ENCODE measurements at regions not wholly inside any gene's neighbourhood (a gene's known extent, or its start where the extent isn't known, plus 50 kb on each side); places are given as distances from the start of the nearest gene placed in this dataset.

DNA sequence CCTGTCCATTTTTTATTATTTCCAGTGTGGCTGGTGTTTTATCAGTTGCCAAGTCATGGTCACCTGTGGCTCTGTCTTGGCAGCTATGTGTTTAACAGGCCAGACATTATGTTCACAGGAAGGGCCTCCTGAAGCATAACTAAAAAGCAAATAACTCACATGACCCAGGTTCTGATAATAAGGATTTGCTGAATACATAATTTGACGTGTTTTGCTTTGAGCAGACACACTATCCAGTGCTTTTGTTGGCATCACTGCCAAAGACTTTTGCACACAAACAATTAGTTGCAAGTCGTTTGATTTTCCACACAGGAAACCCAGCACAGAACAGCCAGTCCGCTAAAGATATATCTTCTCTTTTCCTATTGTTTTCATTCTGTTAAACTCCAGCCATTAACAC lies 173.6 kb downstream of the ARL4A start:
- POLR2A ChIA-PET (ENCODE audit: low non-redundant PET), result no interaction called here
- TF ChIP-seq, protein P1, sequence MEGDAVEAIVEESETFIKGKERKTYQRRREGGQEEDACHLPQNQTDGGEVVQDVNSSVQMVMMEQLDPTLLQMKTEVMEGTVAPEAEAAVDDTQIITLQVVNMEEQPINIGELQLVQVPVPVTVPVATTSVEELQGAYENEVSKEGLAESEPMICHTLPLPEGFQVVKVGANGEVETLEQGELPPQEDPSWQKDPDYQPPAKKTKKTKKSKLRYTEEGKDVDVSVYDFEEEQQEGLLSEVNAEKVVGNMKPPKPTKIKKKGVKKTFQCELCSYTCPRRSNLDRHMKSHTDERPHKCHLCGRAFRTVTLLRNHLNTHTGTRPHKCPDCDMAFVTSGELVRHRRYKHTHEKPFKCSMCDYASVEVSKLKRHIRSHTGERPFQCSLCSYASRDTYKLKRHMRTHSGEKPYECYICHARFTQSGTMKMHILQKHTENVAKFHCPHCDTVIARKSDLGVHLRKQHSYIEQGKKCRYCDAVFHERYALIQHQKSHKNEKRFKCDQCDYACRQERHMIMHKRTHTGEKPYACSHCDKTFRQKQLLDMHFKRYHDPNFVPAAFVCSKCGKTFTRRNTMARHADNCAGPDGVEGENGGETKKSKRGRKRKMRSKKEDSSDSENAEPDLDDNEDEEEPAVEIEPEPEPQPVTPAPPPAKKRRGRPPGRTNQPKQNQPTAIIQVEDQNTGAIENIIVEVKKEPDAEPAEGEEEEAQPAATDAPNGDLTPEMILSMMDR (conservative IDR thresholded peaks at IDR 0.05; ENCODE audit: low read depth), result no peak
- H3K27ac ChIP-seq, result no peak overlapping the region
- CTCF ChIA-PET, result no interaction called here
- DNase-seq (ENCODE audit: low spot score), result no peak

DNA sequence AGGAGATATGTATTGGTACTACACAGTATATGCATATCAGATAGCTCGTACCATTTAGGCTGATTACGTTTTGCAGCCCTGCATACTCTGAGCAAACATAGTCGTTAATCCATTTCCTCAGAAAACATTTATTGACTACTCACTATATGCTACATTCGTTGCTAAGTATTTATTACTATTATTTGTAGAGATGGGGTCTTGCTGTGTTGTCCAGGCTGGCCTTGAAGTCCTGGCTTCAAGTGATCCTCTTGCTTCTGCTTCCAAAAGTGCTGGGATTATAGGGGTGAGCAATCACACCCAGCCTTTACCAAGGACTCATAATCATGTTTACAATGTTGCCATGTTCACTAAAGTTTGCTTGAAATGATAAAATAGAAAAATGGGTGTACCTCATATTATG lies 174.7 kb downstream of the ARL4A start:
- ChIA-PET CTCF (no interaction called here), POLR2A (ENCODE audit: low non-redundant PET) (no interaction called here)
- no peak for DNase-seq (ENCODE audit: low spot score)
- no peak overlapping the region for H3K27ac ChIP-seq
- TF ChIP-seq, protein P1 (conservative IDR thresholded peaks at IDR 0.05; ENCODE audit: low read depth), result no peak

DNA sequence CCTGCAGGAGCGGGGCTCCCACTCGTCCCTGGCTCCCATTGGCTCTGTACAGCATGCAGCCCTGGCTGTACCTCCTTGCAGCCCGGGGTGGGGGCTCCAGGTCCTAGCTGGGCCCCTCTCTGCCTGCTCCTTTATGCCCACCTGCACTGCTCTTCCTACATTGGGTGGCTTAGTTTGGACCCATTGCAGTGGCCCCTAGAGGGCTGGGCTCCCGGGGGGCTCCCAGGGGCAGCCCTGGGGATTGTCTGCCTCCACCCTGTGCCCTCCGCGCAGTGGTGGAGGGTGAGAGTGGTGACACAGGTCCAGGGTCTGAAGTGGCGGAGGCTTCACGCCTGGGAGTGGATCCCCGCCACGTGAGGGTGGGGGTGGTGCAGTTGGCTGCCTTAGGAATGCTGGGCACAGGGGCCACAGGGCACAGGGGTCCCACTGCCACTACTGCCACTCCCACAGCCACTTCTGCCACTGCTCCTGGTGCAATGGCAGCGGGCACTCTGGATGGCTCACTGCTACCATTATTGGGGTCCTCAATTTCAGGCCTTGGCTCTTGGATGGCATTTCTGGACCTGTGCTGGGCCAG lies 177.1 kb downstream of the ARL4A start:
- POLR2A ChIA-PET (ENCODE audit: low non-redundant PET), result no interaction called here
- no peak for DNase-seq (ENCODE audit: low spot score)
- TF ChIP-seq, protein P1 (conservative IDR thresholded peaks at IDR 0.05; ENCODE audit: low read depth), result no peak
- CTCF ChIA-PET, result no interaction called here
- peak overlapping the region; percentile 73 for H3K27ac ChIP-seq

DNA sequence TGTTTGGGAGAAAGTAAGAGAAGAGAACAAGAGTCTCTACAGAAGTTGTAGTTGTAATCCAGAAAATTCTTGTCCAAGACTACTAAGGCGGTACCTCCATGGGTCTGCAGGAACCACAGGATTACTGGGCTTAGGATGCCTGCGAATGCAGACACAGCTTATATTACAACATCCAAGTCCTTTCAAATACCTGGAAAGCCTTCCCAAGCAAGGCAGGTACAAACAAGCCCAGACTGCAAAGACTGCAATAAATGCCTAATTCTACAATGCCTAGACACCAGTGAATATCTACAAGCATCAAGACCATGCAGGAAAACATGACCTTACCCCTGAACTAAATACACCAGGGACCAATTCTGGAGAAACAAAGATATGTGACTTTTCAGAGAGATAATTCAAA lies 178.2 kb downstream of the ARL4A start:
- CTCF ChIA-PET, result interaction anchor here (0.7 kb wide), 1 partner anchor 87 kb away, joined by 4 read pairs; no protein-coding TSS in a partner anchor
- TF ChIP-seq, protein P1 (conservative IDR thresholded peaks at IDR 0.05; ENCODE audit: low read depth), result no peak
- peak; percentile 31 for DNase-seq (ENCODE audit: low spot score)
- POLR2A ChIA-PET (ENCODE audit: low non-redundant PET), result no interaction called here
- peak overlapping the region; percentile 73 for H3K27ac ChIP-seq

DNA sequence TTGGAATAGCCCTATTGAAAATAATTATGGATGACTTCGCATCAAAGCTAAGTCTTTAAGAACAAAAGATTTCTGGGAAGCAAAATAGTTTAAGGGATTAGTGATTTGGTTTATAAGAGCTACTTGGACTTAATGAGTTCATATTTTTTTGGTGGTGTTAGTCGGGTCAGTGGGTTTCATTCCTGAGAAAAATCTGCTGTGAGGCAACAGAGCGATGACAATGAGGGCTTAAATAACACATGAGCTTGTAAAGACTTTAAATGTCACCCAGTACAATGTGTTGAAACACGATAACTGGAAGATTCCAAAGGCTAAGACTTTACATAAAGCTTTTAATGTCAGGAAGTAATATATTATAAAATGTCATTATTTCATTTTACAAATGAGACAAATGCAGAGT lies 178.8 kb downstream of the ARL4A start:
- ChIA-PET CTCF (interaction anchor here (0.7 to 1.2 kb wide), 2 partner anchors 180 to 182 kb away, joined by 3 to 4 read pairs; no protein-coding TSS in a partner anchor), POLR2A (ENCODE audit: low non-redundant PET) (no interaction called here)
- H3K27ac ChIP-seq, result no peak overlapping the region
- no peak for DNase-seq (ENCODE audit: low spot score)
- TF ChIP-seq, protein P1 (conservative IDR thresholded peaks at IDR 0.05; ENCODE audit: low read depth), result no peak

DNA sequence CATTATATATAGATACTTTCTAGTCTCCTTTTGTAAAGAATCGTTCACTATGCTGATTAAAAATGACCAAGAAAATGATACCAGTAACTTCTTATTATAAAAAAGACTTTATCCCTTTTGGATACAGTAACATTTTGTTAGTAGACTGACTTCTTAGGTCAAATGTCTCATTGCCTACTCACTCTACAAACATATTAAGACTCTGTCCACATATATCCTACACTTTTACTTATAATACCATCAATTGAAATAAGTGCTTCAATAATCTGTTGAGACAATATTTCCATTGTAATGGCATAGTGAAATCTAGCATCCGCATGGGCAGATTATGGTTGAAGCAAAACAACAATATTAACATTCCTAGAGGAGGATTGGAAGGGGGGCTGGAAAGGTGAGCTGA lies 180.6 kb downstream of the ARL4A start:
- TF ChIP-seq, protein P1 (conservative IDR thresholded peaks at IDR 0.05; ENCODE audit: low read depth), result no peak
- DNase-seq (ENCODE audit: low spot score), result no peak
- ChIA-PET POLR2A (ENCODE audit: low non-redundant PET) (no interaction called here), CTCF (no interaction called here)
- H3K27ac ChIP-seq, result no peak overlapping the region

Measured in RWPE1 (cell line).